ENCODE measurements at regions not wholly inside any gene's neighbourhood (a gene's known extent, or its start where the extent isn't known, plus 50 kb on each side); places are given as distances from the start of the nearest gene placed in this dataset.
"Not testable (repeated sequence)": the region's sequence is repeated elsewhere in the genome, so short reads cannot be mapped to it uniquely, and the experiment has no call there.

DNA sequence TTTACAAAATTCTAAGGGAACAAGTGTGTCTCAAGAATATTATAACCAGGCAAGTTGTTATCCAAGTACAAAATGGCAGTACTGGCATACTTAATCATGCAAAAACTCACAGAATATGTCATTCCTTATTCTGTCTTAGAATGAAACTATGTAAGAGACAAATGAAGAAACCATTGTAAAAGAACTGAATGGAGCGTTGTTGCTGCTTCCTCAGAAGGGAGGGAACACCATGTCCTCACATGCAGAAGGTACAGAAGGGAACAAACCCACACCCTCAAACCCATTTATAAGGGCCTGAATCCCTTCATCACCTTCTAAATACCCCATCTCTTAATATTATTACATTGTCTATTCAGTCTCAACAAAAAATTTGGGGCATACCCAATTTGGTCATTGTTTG, 960.0 kb downstream of the LTN1 start:
- H3K4me3 Mint-ChIP-seq; DNase-seq; H3K4me1 Mint-ChIP-seq; H3K27me3 Mint-ChIP-seq; ATAC-seq (ENCODE audit: low read depth); H3K36me3 Mint-ChIP-seq; POLR2A ChIA-PET; H3K27ac Mint-ChIP-seq: not testable (repeated sequence)
- peaks cover 11% of the 10 kb centered on the region for H3K9me3 Mint-ChIP-seq

DNA sequence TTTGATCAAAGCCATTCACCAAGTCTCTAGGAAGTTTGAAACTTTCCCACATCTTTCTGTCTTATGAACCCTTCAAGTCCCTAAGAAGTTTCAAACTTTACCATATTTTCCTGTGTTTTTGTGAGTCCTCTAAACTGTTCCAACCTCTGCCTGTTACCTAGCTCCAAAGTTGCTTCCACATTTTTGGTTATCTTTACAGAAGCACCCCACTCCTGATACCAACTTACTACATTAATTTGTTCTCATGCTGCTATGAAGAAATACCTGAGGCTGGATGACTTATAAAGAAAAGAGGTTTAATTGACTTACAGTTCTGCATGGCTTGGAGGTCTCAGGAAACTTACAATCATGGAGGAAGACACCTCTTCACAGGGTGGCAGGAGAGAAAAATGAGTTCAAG, 961.6 kb downstream of the LTN1 start:
- H3K4me1 Mint-ChIP-seq; H3K27ac Mint-ChIP-seq; H3K36me3 Mint-ChIP-seq; ATAC-seq (ENCODE audit: low read depth); H3K27me3 Mint-ChIP-seq; POLR2A ChIA-PET; H3K4me3 Mint-ChIP-seq; DNase-seq: not testable (repeated sequence)
- peaks cover 11% of the 10 kb centered on the region for H3K9me3 Mint-ChIP-seq

DNA sequence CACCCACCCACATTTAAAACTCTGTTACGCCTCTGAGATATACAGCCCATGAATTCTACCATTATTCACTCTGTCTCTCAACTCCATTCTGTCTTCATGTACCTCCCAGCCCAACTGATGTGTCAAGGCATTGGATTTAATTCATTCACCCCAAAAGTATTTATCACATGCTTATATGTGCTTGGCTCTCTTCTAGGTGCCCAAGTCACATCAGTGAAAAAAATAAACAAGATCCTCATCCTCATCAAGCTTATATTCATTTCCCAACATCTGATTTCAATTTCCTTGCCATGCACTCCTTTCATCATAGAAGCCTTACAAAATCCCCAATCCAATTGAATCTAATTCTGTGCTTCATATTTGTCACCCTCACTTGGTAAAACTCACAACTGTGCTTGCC, 967.6 kb downstream of the LTN1 start:
- POLR2A ChIA-PET, result no interaction called here
- ATAC-seq (ENCODE audit: low read depth), result no peak
- no peak for DNase-seq
- Mint-ChIP-seq H3K9me3 (peaks cover 5% of the 10 kb centered on the region), H3K36me3 (no peaks in the 10 kb centered on the region), H3K27ac (no peak overlapping the region), H3K27me3 (no peaks in the 10 kb centered on the region), H3K4me1 (no peaks in the 10 kb centered on the region), H3K4me3 (no peak overlapping the region)

DNA sequence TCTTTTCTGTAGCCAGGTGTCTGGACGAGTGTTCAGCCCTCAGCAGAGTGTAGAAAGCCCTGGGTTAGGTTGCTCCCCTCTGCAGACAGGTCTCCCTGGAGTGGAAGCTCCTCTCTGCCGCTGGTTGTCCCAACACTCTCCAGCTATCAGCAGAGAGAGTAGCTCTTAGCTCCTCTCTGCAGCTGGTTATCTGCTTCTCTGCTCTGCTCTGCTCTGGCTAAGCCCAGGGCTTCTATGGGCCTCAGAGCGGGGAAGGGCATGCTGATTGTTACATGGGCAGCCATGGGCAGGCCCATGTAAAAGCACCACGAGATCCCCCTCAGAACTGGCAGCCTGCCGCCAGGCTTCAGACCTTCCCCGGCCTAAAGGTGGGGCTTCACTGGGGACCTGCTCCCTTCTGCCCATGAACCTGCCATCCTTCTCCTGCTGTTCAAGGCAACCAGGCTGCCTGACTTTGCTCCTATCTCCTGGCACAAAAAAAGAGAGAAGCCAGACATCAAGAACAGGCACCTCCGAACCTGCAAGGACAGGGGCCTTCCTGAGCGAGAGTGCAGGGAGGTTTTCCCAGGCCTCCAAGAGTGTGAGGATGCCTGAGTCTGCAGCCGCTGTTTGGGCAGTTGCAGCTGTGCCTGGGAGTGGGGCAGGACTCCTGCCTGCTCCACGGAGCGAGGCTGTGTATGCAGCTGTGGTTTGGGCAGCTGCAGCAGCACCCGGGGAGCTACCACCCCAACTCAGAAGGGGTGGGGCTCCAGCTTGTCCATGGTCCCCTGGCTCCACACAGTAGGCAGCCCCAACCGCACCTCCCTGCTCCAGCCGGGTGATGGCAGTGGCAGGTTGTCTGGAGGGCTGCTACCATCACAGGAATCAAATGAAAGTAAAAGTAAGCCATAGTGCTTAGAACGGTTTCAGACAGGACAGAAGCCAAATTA, 973.7 kb downstream of the LTN1 start:
- Mint-ChIP-seq H3K4me1 (no peaks in the 10 kb centered on the region), H3K4me3 (no peak overlapping the region), H3K9me3 (peaks cover 1% of the 10 kb centered on the region), H3K27me3 (no peaks in the 10 kb centered on the region), H3K36me3 (no peaks in the 10 kb centered on the region), H3K27ac (no peak overlapping the region)
- ATAC-seq (ENCODE audit: low read depth) (no peak), DNase-seq (no peak)
- POLR2A ChIA-PET, result no interaction called here

DNA sequence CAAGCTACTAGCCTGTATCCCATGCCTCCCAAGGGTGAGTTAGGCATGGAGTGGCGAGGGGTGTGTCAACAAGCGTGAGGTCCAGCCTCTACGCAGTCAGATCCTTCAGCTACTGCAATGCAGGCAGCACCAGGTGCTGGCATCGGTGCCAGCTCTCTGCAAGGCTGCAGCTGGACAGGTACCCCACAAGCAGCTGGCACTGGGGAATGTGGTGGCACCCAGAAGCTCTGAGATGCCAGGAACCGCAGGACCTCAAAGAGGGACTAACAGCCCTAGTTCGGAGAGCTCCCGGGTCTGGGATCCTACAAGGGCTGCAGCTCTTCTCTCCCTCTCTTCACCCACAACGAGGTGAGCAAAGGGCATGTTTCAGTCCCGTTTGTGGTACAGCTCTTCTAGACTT, 974.5 kb downstream of the LTN1 start:
- no peaks in the 10 kb centered on the region for H3K4me1 Mint-ChIP-seq
- H3K9me3 Mint-ChIP-seq, result peaks cover 1% of the 10 kb centered on the region
- H3K27ac Mint-ChIP-seq, result no peak overlapping the region
- POLR2A ChIA-PET, result no interaction called here
- no peak overlapping the region for H3K4me3 Mint-ChIP-seq
- DNase-seq (no peak), ATAC-seq (ENCODE audit: low read depth) (no peak)
- no peaks in the 10 kb centered on the region for H3K36me3 Mint-ChIP-seq
- no peaks in the 10 kb centered on the region for H3K27me3 Mint-ChIP-seq

DNA sequence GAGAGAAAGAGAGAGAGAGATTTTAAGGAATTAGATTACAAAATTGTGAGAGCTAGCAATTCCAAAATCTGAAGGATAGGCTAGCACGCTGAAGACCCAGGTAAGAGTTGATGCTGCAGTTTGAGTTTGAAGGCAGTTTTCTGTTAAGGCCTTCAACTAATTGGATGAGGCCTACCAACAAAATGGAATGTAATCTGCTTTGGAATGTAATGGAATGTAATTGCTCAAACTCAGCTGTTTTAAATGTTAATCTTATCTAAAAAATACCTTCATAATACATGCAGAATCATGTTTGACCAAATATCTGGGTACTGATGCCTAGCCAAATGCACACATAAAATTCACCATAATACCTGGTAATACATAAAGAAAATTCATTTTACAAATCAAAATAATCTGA, 976.1 kb downstream of the LTN1 start:
- POLR2A ChIA-PET, result no interaction called here
- H3K4me3 Mint-ChIP-seq, result no peak overlapping the region

DNA sequence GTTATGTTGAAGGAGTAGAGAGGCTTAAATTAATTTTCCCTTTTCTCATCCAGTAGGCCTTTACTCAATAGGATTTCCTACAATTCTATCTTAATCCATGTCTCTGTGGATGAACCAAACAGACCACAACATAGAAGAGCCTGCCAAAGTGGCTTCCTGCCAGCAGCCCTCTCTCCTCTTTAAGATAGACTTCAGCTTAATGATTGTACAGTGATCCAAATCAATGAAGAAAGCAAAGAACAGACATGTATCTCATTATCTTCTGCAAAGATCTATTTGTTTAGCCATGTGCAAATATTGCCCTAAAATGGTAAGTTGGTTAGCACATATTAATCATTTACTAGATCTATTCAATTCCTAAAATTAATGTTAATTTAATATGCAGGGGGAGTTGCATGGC, 979.6 kb downstream of the LTN1 start:
- H3K27me3 Mint-ChIP-seq; H3K4me1 Mint-ChIP-seq; H3K4me3 Mint-ChIP-seq; DNase-seq; ATAC-seq (ENCODE audit: low read depth); H3K27ac Mint-ChIP-seq; POLR2A ChIA-PET; H3K36me3 Mint-ChIP-seq; H3K9me3 Mint-ChIP-seq: not testable (repeated sequence)

More for the DNA sequence above, 976.1 kb downstream of the LTN1 start:
- H3K27ac Mint-ChIP-seq, result no peak overlapping the region
- DNase-seq, result no peak
- H3K27me3 Mint-ChIP-seq, result no peaks in the 10 kb centered on the region
- no peaks in the 10 kb centered on the region for H3K36me3 Mint-ChIP-seq
- H3K9me3 Mint-ChIP-seq, result no peaks in the 10 kb centered on the region
- no peaks in the 10 kb centered on the region for H3K4me1 Mint-ChIP-seq
- ATAC-seq (ENCODE audit: low read depth), result no peak

DNA sequence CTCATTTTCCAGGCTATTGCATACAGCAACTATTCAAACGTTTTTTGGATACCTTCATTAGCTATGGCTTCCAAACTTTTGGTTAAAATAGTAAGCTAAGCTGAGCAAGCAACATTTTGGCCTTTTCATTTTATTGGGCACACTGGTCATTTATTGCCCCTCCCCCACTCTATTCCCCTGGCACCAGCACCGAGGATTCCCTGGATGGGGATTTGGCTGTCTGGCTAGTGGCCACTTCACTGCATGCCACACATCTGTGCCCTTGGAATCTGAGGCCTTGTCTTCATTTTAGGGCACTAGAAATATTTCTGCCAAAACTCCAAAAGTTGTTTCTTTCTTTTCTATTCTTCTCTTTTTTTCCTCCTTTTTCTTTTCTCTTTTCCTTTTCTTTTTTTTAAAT, 980.7 kb downstream of the LTN1 start:
- H3K36me3 Mint-ChIP-seq; H3K4me3 Mint-ChIP-seq; H3K27ac Mint-ChIP-seq; POLR2A ChIA-PET; ATAC-seq (ENCODE audit: low read depth); H3K27me3 Mint-ChIP-seq; DNase-seq; H3K4me1 Mint-ChIP-seq; H3K9me3 Mint-ChIP-seq: not testable (repeated sequence)

DNA sequence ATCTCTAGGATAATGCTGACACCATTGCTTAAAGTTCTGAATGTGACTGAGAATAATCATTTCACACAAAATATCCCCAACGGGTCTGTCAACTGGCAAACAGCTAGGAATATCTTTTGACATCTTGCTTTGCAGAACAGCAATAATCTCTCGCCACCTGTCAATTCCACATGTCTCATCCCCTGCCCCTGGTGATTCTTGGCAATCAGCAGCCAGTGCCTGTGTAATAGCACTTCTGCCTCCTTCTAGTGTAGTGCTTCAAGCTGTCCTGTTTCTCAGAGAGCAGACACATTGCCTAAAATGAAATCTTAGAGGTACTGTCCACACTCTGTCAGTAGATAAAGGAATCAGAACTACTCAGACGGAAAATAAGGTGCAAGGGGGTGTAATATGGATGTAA, 984.4 kb downstream of the LTN1 start:
- DNase-seq; H3K27me3 Mint-ChIP-seq; H3K9me3 Mint-ChIP-seq; H3K27ac Mint-ChIP-seq; H3K4me1 Mint-ChIP-seq; H3K36me3 Mint-ChIP-seq; ATAC-seq (ENCODE audit: low read depth); H3K4me3 Mint-ChIP-seq; POLR2A ChIA-PET: not testable (repeated sequence)

DNA sequence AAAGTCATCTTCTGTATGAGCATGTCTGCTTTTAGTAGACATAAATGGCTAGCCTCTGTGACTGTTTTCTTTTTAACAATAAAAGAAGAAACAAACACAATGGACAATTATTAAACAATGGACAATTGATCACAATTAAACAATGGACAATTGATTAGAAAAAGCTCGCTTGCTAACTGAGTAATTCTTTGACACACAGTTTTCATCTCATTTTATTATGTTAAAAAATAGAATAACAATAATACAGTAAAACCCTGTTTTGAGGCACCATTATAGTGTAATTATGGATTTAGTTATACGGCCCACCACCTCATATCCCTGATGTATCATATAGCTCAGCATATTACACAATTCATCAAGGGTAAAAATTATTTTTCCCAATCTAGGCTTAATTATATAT, 989.0 kb downstream of the LTN1 start:
- H3K4me1 Mint-ChIP-seq; H3K27ac Mint-ChIP-seq; H3K9me3 Mint-ChIP-seq; H3K27me3 Mint-ChIP-seq; POLR2A ChIA-PET; ATAC-seq (ENCODE audit: low read depth); DNase-seq; H3K36me3 Mint-ChIP-seq; H3K4me3 Mint-ChIP-seq: not testable (repeated sequence)

DNA sequence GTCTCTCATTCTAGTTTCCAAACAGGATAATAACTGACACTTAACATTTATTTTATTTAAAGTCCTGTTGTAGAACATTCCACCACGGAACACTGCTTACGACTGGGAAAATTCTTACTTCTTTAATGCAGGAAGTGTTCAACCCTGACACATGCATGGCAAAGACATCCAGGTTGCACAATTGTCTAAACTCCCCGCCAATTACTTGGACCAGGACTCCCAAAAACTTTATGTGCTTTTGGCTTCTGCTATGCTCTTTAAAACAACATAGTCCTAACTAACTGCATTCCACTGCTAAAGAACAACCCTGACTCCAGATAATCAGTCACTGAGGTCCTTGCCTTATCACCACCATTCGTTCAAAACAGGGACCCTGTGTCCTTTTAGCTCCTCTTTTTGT, 995.8 kb downstream of the LTN1 start:
- H3K27ac Mint-ChIP-seq; H3K27me3 Mint-ChIP-seq; H3K9me3 Mint-ChIP-seq; ATAC-seq (ENCODE audit: low read depth); H3K36me3 Mint-ChIP-seq; H3K4me3 Mint-ChIP-seq; POLR2A ChIA-PET; H3K4me1 Mint-ChIP-seq; DNase-seq: not testable (repeated sequence)

DNA sequence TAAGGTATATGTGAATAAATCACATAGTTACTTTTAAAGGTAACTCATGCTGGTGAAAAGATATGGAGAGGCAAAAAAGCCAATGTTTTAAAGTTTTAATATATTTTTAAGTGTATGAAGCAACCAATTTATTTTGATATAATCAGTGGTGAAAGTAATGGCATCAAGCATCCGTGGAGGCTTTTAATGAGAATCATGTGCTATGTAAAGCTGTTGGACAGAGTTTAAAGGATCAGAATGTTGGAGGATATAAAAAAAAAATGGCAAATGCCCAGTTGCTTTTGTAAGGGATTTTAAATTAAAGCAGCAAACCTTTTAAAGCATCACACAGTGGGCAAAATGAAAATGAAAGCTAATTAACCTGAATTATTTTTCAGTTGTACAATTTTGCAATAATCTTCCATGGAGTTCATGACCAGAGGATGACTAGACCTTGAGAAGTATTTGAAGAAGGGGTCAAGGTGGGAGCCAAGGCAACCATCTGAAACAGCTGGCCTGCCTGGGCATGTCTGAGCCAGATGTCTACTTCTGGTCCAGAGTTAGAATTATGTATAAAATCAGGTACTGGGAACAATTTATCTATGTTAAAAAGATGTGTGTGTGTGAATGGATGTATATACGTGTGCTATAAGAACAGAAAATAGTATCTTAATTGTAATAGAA, 1007.9 kb downstream of the LTN1 start:
- H3K4me3 Mint-ChIP-seq; H3K9me3 Mint-ChIP-seq; DNase-seq; ATAC-seq (ENCODE audit: low read depth); POLR2A ChIA-PET; H3K4me1 Mint-ChIP-seq; H3K27me3 Mint-ChIP-seq; H3K27ac Mint-ChIP-seq; H3K36me3 Mint-ChIP-seq: not testable (repeated sequence)

DNA sequence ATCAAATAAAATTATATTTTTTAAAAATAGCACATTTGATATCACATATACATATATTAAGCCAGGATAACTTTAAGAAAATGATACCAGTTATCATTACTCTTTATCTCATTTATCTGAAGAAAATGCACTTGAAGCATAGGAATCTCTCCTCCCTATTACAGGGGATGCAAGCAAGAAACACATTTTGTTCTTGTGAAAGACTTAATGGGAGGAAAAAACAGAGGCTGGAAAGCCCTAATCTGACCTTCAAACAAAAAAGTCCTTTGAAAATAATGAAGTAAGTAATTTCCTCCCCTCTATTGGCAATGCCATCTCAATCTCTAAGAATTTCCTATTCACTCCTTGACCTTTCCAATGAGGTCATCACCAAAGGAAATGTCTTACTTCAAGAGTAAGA, 1012.6 kb upstream of the ADAMTS5 start:
- H3K4me1 Mint-ChIP-seq; POLR2A ChIA-PET; ATAC-seq (ENCODE audit: low read depth); H3K9me3 Mint-ChIP-seq; H3K4me3 Mint-ChIP-seq; H3K36me3 Mint-ChIP-seq; DNase-seq; H3K27me3 Mint-ChIP-seq; H3K27ac Mint-ChIP-seq: not testable (repeated sequence)

DNA sequence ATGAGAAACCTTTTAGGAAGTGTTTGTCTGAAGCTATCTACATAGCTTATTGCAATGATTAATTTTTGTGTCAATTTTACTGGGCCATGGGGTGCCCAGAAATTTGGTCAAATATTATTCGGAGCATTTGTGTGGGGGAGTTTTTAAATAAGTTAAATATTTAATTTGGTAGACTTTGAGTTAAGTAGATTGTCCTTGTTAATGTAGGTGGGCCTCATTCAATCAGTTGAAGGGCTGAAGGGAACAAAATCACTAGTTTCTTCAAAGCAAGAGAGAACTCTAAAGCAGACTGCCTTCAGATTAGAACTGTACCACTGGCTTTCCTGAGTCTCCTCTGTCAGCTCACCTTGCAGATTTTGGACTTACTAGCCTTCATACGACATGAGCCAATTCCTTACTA, 1008.6 kb upstream of the ADAMTS5 start:
- ATAC-seq (ENCODE audit: low read depth), result no peak
- H3K36me3 Mint-ChIP-seq, result no peaks in the 10 kb centered on the region
- no peak for DNase-seq
- H3K27ac Mint-ChIP-seq, result no peak overlapping the region
- peaks cover 3% of the 10 kb centered on the region for H3K9me3 Mint-ChIP-seq
- no peak overlapping the region for H3K4me3 Mint-ChIP-seq
- POLR2A ChIA-PET, result no interaction called here
- no peaks in the 10 kb centered on the region for H3K27me3 Mint-ChIP-seq
- no peaks in the 10 kb centered on the region for H3K4me1 Mint-ChIP-seq
